GM19328 (cell line): ENCODE measurements at regions not wholly inside any gene's neighbourhood (a gene's known extent, or its start where the extent isn't known, plus 50 kb on each side); places are given as distances from the start of the nearest gene placed in this dataset.
"Not testable (repeated sequence)": the region's sequence is repeated elsewhere in the genome, so short reads cannot be mapped to it uniquely, and the experiment has no call there.

Experiments used
- ATAC-seq: cut with Tn5 transposase; IDR thresholded peaks from one replicate; pipeline ENCODE4 v1.9.1; 2021; ENCODE audit warnings: mild to moderate bottlenecking, moderate library complexity; ENCODE audit not compliant: unreplicated experiment

DNA sequence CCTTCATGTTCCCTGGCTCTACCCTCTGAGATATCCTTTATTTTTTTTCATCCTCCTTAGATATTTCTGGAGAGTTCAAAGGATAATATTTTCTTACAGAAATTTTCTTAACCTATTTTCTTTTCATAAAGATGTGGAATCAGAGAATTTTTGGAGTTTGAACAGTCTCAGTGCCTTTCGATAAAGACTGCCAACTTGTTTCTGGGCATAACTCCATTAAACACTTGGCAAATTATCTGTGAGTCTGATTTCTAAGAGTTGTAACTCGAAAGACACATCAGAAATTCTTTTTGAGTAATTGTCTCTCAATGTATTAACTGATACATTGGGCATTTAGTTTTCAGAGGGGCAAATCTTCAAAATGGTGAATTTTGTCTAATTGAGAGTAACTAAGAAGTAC, 1255.6 kb downstream of the NCAM2 start:
- no peak for ATAC-seq

DNA sequence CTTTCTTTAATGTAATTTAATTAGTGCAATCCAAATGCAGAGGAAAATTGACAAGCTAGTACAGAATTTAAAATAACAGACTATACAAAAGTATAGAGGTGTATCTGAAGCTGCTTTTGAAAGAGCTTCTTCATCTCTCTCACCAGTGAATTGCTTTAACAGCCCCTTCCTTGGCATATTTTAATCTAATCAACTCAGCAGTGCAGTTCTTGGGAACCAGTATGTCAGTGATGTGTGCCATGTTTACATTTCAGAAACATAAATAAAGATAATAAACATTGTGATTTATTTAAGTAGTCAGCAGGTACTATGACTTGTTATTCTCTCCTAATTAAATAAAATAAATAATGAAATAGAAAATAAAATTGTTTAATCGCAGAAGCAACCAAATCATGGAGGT, 1260.6 kb downstream of the NCAM2 start:
- no peak for ATAC-seq

DNA sequence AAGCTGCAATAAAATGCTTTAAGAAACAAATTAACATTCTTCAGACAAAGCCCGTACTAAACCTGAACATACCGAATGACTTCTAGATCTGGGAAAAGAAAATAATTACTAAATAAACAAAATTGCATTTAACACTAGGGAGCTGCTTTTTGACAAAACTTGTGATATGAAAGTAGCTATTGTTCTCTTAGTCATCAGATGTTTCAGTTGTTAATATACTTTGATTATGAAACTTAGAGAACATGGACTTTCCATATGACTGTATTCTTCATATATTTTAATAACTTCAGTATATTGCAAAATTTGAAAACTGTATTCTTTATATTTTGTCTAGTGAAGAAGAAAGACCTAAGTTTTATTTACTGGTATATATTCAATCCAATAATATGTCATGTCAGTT, 1262.1 kb downstream of the NCAM2 start:
- no peak for ATAC-seq

DNA sequence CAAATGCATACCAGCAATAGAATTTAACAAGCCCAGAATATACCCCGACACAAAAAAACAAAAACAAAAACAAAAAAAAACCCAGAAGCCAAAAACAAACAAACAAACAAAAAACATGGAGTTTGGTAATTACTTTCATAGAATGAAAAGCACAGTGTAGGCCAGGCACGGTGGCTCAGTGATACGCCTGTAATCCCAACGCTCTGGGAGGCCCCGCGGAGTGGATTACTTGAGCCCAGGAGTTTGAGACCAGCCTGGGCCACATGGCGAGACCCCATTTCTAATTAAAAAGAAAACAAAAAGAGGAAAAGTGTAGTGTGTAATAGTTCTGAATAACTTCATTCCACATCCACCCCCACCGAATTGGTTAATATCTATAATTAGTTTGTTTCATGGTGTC, 1265.7 kb downstream of the NCAM2 start:
- no peak for ATAC-seq

DNA sequence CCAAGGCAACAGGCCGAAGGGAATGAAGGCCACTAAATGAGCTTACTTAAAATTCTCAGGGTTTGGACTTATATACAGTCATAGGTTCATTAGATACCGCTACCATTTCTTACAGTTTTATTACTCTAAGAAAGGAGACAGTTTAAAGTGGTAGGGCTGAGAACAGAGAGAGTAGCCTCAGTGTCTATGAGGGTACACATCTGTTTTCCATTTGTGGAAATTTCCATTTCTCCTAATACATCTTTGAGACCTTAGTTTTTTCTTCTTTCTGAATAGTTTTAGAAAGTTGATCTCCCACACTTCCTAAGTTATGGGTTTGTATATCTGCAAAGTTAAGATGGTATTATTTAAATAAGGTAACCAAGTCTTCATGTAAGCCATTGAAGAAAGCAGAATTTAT, 1279.1 kb downstream of the NCAM2 start:
- ATAC-seq = no peak

DNA sequence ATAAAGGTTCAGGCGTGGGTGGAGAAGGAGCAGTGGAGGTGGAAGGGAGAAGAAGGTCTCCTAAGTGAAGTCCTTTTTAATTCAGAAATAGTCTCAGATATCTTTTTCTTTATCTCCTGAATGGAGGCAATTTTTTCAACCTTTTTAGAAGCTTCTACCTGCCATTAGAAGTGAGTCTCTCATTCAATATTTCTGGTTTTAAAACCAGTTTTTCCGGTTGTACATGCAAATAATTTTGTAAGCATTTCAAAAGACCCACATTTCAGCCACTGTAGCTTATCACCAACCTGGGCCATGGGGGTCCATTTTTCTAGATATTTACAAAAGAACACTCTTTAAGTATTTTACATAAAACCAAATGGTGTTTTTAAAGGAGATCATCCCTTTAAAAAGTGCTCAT, 1280.2 kb downstream of the NCAM2 start:
- no peak for ATAC-seq

DNA sequence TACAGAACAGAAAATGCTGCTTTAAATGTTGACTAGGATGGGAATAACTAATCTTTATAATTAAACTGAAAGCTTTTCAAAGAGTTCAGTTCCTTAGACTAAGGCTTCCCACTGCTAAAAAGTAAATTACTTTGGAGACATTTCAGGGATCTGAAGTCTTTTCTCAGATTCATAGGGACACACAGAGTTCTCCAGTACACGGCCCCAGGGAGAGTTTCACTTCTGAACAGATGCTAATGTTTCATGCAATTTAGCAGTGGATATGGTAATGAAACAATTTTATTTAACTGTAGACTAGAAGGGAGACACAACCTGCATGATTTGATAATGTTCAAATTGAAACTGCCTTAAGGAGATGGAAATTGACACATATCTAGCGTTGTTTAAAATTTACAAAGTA, 1282.6 kb downstream of the NCAM2 start:
- no peak for ATAC-seq

DNA sequence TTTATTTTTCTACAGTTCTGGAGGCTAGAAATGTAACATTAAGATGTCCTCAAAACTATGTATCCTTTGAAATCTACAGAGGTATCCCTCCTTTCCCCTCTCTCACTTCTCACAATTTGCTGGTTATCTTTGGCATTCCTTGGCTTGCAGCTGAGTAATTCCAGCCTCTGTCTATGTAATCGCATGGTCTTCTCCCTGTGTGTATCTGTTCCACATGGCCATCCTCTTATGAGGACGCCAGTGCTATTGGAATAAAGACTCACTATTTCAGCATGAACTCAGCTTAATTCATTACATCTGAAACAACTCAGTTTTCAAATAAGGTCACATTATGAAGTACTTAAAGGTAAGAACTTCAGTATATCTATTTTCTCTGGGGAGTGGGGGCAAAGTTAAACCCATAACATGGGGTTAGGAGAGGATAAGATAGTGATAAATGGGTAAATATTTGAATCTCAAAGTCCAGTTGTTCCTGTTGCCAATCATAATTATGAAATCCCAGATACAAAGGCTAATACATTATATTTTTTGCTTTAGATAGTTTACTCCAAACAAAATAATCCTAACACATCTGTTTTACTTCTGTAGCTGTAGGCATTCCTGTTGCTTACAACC, 1290.8 kb downstream of the NCAM2 start:
- no peak for ATAC-seq

DNA sequence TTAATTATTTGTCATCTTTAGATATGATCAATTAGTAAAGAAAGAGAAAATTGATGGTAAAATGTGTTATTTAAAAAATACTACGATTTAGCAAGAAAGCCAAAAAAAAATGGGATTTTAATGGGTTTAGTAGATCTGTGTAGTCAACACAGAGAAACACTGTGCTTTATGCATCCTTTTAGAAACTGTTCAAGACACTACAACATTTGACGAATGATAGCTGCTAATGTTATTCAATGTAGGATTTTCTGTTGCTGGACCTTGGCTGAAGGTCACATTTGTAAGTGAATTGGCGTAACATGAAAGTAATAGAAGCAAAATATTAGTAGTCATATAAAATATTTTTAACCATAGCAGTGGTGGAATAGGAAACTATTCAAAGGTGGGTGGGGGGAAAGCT, 1293.9 kb downstream of the NCAM2 start:
- ATAC-seq = no peak

DNA sequence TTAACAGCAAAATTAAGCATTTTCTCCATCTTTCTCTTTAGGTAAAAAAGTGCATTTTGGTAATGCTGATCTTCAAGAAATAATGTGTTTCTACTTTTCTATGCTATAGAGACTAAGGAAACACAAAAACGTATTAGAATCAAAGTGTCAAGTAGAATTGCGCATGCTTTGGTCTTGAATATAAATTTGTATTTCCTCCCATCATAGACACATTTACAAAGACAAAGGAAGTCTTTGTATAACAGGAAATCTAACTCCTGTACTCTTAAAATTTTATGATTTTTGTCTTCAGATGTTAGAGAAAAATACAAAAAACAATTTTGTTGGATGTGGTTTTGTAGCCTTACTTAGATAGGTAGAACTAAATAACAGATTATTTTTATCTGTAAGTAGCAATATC, 1299.4 kb downstream of the NCAM2 start:
- ATAC-seq = no peak

DNA sequence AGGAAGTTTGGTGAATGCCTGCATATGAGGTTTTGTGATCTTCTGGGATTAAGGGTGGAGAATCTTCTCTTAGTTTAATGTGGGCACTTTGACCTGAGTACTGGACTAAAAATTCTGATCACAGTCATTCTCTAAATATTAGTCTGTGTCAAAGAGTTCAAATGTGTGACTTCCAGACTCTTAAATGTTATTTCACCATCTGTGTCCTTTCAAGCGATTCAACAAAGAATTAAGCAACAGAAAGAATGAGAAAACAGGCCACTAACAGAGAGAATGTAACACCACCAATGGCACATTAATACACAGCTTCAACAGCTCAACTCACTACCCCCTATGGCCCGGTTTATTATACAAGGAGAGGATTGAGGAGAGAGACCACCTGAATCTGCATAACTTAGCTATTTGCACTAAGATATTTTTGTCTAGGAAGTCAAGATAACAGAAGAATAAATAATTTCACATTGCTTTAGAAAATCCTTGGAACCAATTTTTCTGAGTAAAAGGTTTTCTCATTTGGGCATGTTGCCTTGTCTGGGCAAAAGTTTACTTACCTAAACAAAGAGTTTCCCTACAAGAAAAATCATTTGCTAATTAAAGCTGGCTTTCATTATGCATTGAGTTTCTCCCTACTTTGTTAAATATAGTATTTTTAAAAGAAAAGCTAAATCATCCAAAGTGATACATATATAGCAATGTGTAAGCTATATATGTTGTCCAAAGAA, 1313.7 kb downstream of the NCAM2 start:
- no peak for ATAC-seq

DNA sequence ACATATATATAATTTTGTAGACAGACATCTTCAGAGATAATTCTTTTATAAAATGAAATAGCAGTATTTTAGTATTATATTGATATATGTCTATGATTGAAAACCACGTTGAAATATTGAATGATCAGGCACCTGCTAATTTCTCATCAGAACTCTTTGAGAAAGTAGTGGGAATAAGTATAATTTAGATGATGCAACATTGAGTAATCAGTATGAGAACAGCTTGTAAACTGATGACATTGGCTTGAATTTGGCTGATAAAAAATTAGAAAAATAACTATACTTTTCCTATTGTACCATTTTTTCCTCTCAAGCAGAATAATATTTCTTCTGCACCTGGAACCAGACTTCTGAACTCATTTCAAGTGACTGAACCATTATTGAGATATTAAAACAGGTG, 1316.8 kb downstream of the NCAM2 start:
- ATAC-seq = no peak

DNA sequence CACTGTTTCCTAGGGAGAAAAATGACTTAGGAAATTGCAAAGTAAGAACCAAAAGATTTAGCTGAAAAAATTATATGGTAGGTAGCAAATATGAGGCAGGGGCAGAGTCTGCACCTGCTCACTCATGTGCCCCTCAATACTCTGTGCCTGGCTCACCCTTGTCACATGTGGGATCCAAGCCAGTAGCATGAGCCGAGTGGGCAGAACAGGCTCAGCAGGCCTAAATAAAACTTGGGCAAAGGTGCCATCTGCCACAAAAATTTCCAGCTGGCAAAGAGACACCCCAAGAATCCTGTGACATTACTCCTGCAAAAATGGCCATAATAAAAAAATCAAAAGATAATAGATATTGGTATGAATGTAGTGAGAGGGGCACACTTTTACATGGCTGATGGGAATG, 1321.2 kb downstream of the NCAM2 start:
- no peak for ATAC-seq

DNA sequence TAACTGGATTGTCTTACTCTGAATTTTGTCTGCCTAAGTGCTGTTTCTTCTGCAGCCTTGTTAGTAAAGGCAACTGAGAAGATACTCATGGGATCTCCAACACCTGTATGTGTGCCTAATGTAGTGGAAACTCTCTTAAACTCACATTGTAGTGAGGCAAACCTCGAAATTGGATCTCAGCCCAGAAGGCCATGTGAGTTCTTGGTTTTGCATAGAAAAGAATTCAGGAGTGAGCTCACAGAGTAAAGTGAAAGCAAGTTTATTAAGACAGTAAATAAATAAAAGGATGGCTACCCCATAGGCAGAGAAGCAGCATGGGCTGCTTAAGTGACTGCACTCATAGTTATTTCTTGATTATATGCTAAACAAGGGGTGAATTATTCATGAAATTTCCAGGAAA, 1344.7 kb downstream of the NCAM2 start:
- ATAC-seq = no peak

DNA sequence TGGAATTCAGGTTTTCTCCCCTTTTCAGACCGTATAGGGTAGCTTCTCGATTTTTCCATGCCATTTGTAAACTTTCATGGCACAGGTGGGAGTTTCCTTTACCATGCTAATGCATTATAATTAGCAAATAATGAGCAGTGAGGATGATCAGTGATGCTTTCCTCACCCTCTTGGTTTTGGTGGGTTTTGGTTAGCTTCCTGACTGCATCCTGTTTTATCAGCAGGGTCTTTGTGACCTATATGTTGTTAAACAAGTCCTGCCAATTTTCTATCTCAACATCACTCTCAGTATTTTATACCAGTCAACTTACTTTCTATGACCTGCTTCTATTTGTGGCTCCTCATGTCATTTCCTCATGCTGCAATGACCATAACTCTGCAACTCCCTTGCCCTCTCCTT, 1345.1 kb downstream of the NCAM2 start:
- no peak for ATAC-seq

DNA sequence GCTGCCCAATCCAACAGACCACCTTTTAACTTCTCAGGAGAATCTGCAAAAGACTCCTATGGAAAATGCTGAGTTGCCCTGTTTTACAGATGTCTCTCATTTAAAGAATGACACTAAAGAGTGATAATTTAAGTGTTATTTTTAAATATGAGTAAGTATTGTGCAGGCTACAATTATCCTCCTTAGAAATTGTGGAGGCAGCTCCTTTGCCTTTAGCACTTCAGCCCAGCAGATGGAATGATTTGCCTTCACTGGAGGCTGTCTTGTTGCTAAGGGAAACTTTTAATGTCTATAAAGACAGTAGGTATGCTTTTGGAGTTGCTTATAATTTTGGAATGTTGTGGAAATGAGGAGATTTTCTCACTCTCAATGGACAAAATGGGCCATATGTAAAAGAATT, 1345.5 kb downstream of the NCAM2 start:
- no peak for ATAC-seq

DNA sequence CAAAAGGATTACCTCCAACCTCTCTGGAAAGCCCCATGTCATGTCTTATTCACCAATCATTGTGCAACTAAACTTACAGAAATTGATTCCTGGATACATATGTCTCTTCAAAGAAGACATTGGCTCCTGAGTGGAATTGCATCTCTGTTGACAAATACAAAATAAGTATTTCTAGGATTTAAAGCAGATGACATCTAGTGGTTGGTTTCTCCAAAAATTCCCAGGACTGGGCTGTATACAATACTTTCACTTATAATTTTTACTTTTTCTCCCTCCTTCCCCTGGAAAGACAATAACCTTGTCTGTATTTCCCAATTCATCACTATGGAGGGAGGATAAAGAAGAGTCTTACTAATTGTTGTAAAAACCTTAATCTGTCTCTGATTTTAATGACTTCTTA, 1347.4 kb downstream of the NCAM2 start:
- ATAC-seq = no peak

DNA sequence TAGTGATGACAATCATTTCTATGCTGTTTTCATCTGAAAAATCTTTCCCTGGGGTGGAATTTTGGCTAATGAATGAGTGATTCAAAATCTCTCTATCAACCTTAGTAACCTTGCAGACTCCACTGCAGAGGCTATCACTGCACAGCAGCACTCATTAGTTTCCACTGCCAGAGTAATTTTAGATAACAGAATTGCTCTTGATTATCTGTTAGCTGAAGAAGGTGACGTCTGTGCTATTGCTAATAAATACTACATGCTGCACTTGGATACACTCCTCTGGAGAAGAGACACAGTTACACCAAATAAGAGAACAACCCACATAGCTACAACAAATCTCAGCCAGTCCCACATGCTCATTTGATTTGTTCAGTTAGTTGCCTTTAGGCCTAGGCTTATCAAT, 1348.4 kb downstream of the NCAM2 start:
- no peak for ATAC-seq

DNA sequence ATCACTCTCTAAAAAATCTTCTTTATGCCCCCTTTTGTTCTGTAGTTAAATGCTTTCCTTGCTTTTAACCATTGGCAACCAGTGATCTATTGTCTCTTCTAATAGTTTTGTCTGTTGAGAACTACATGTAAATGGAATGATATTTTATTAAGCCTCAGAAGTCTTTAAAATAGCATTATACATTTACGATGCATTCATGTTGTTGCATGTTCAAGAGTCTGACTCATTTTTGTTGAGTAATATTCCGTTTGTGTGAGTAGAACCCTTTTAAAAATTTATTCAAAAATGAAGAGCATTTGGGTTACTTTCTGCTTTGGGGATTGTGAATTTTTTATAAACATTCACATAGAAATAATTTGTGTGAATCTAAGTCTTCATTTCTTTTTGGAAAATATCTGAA, 1352.9 kb downstream of the NCAM2 start:
- ATAC-seq = no peak

DNA sequence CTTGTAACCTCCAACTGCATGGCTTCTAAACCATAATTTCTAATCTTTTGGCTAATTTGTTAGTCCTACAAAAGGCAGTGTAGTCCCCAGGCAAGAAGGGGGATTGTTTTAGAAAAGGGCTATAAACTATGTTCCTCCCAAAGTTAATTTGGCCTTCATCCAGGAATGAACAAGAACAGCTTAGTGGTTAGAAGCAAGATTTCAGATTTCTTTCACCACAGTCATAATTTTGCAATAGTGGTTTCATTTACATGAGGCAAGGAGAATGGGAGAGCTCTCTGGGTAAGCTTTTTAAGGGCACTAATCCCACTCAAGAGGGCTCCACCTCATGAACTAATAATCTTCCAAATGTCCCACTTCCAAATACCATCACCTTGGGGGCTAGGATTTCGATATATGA, 1353.9 kb downstream of the NCAM2 start:
- ATAC-seq = no peak

DNA sequence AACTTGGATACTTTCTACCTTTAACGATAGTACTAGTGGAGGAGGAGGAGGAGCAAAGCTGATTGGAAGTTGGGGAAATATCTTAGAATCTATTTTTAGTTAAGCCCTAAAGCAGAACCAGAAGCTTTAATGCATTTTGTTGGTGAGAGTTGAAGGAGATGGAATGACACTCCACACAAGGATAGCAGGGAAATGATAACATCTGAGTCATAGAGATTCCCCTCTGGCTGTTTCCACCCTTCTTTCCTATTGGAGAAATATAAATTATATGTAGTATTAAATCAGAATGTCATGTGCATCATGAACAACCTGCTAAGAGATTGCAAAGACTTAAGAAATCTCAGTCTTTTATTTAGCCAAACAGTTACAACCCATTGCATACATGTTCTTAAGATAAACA, 1357.7 kb downstream of the NCAM2 start:
- ATAC-seq = no peak

DNA sequence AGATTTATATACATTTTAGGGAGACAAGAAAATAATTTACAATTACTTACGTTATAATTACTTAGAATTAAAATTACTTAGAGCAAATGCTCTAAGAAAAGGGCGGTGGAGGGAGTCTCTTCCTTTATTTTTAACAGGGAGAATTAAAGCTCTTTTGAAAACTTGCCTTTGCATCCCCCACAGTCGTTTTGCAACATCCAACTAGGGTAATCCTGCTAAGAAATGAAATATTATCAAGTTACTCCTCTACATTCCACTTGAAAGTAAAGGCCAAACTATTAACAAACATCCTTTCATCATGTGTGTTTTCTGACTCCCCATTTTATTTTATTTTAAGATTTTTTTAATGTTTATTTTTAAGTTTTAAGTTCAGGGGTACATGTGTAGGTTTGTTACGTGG, 1358.5 kb downstream of the NCAM2 start:
- no peak for ATAC-seq

DNA sequence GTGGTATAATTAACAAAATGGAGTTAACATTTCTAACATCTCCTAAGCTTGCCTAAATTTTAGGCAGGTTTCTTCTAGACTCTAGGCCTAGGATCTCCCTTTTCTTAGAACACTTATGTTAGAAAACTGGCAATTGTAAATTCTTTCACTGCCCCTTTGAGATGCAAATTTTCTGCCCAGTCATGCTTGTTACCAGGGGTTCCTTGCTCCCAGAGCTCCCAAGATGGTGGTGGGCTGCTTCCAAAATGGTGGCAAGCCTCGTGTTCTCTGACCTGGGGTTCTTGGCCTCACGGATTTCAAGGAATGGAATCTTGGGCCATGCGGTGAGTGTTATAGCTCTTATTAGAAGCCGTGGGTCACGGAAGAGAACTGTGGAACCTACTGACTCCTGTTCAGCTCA, 1361.4 kb downstream of the NCAM2 start:
- not testable (repeated sequence) for ATAC-seq
